Panc1 (cell line): ENCODE measurements at regions not wholly inside any gene's neighbourhood (a gene's known extent, or its start where the extent isn't known, plus 50 kb on each side); places are given as distances from the start of the nearest gene placed in this dataset.

Experiments
- ATAC-seq: fragments of 200-7000 bp; cut with Tn5 transposase; 2 replicates; pipeline ENCODE4 v1.9.1; 2020; ENCODE audit warnings: mild to moderate bottlenecking, moderate library complexity
- BruUV-seq: library from RNA; stranded (reverse); fragments of 400-500 nt; replicated peaks from 2 replicates; lab custom pipeline; 2021; lab: Mats Ljungman, UMichigan
- CTCF ChIA-PET: fragments of 300-600 bp; sonication (Branson Sonifier 250); formaldehyde crosslinking; loops from one replicate; lab custom pipeline; 2022; ENCODE audit warnings: antibody characterized with exemption; lab: Charles Lee
- POLR2A ChIA-PET: fragments of 300-600 bp; sonication (Branson Sonifier 250); formaldehyde crosslinking; loops from one replicate; lab custom pipeline; 2022; ENCODE audit warnings: antibody characterized with exemption; lab: Charles Lee
- DNase-seq: peaks from one replicate; pipeline ENCODE4 v3.0.0-alpha.2; 2010; ENCODE audit warnings: low read depth, low spot score
- H3K27ac ChIP-seq: 2 replicates; pipeline ENCODE4 v1.5.1; 2011; ENCODE audit warnings: mild to moderate bottlenecking, low read length, inconsistent platforms
- H3K27me3 ChIP-seq: fragments of 200-500 bp; sonication (Bioruptor generic); 2 replicates; pipeline ENCODE4 v1.6.0; 2014; ENCODE audit warnings: low read length, inconsistent platforms; ENCODE audit not compliant: control insufficient read depth, insufficient read depth
- H3K36me3 ChIP-seq: fragments of 200-500 bp; sonication (Bioruptor generic); 2 replicates; pipeline ENCODE4 v1.5.1; 2014; ENCODE audit warnings: inconsistent platforms, mild to moderate bottlenecking, low read length, moderate library complexity; ENCODE audit not compliant: control insufficient read depth, insufficient read depth
- H3K4me1 ChIP-seq: 2 replicates; pipeline ENCODE4 v1.5.1; 2011; ENCODE audit warnings: inconsistent platforms, mild to moderate bottlenecking, low read length, moderate library complexity; ENCODE audit not compliant: control insufficient read depth, insufficient read depth
- H3K4me3 ChIP-seq, 2 experiments: 2 replicates each; pipeline ENCODE4 v1.5.1; 2011 to 2012; ENCODE audit warnings: low read depth in 2 of 2, low read length in 2 of 2, mild to moderate bottlenecking in 2 of 2, inconsistent platforms in 1 of 2, moderate library complexity in 1 of 2
- H3K9me3 ChIP-seq: fragments of 200-500 bp; sonication (Bioruptor generic); 2 replicates; pipeline ENCODE4 v1.5.1; 2014; ENCODE audit warnings: low read depth, mild to moderate bottlenecking, inconsistent platforms, low read length, moderate library complexity; ENCODE audit not compliant: control insufficient read depth, insufficient read depth
- POLR2AphosphoS5 ChIP-seq: IDR thresholded peaks from 2 replicates; pipeline ENCODE4 v1.6.1; 2012; ENCODE audit warnings: mild to moderate bottlenecking, low read depth, low read length, moderate library complexity
- SIN3A ChIP-seq: IDR thresholded peaks from 2 replicates; pipeline ENCODE4 v1.6.1; 2012; ENCODE audit warnings: low read depth, mild to moderate bottlenecking, low read length, moderate library complexity, borderline replicate concordance; ENCODE audit not compliant: insufficient read depth
- TCF7L2 ChIP-seq: IDR thresholded peaks from 2 replicates; pipeline ENCODE4 v1.6.1; 2011; ENCODE audit warnings: mild to moderate bottlenecking, low read depth, low read length, inconsistent platforms
- in situ Hi-C: cut with HindIII; loops from 2 replicates; pipeline ENCODE4 v1.10.0; 2016; ENCODE audit warnings: low sequenced_read_pairs, low pct_unique_long_range_greater_than_20kb
- intact Hi-C: fragments of 100-400 bp; cut with micrococcal nuclease; formaldehyde crosslinking; loops from one replicate; pipeline ENCODE4 v1.10.0; 2022; ENCODE audit not compliant: unreplicated experiment
- TF ChIP-seq, protein P1 (sequence below), 2 experiments: IDR thresholded peaks; 2 replicates each; pipeline ENCODE4 v1.6.1; 2011 to 2012; ENCODE audit warnings: low read depth in 2 of 2, control low read depth in 1 of 2, low read length in 1 of 2, mild to moderate bottlenecking in 1 of 2, moderate library complexity in 1 of 2; ENCODE audit not compliant: insufficient read depth in 1 of 2
- TF ChIP-seq, protein P2 (sequence below): fragments of 450-650 bp; IDR thresholded peaks from 2 replicates; pipeline ENCODE4 v1.5.1; 2017; ENCODE audit warnings: mild to moderate bottlenecking

DNA sequence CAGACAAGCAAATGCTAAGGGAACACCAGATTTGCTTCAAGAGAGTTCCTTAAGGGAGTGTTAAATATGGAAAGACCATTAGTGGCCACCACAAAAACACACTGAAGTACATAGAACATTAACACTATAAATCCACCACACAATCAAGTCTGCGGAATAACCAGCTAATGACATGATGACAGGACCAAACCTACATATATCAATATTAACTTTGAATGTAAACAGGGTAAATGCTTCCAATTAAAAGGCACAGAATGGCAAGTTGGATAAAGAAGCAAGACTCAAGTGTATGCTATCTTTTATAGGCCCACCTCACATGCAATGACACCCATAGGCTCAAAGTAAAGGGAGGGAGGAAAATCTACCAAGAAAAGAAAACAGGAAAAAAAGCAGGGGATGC lies 291.3 kb downstream of the COG6 start:
- no peaks in the 10 kb centered on the region for H3K4me1 ChIP-seq
- no peaks in the 10 kb centered on the region for H3K9me3 ChIP-seq
- in situ Hi-C loops = no loop called here
- H3K4me3 ChIP-seq = no peak overlapping the region
- POLR2A ChIA-PET = no interaction called here
- no TSS peak for BruUV-seq
- ATAC-seq = no peak
- no peak overlapping the region for H3K27ac ChIP-seq
- no peak for DNase-seq
- TF ChIP-seq TCF7L2 (no peak), POLR2AphosphoS5 (no peak), SIN3A (no peak)
- TF ChIP-seq, protein P1, sequence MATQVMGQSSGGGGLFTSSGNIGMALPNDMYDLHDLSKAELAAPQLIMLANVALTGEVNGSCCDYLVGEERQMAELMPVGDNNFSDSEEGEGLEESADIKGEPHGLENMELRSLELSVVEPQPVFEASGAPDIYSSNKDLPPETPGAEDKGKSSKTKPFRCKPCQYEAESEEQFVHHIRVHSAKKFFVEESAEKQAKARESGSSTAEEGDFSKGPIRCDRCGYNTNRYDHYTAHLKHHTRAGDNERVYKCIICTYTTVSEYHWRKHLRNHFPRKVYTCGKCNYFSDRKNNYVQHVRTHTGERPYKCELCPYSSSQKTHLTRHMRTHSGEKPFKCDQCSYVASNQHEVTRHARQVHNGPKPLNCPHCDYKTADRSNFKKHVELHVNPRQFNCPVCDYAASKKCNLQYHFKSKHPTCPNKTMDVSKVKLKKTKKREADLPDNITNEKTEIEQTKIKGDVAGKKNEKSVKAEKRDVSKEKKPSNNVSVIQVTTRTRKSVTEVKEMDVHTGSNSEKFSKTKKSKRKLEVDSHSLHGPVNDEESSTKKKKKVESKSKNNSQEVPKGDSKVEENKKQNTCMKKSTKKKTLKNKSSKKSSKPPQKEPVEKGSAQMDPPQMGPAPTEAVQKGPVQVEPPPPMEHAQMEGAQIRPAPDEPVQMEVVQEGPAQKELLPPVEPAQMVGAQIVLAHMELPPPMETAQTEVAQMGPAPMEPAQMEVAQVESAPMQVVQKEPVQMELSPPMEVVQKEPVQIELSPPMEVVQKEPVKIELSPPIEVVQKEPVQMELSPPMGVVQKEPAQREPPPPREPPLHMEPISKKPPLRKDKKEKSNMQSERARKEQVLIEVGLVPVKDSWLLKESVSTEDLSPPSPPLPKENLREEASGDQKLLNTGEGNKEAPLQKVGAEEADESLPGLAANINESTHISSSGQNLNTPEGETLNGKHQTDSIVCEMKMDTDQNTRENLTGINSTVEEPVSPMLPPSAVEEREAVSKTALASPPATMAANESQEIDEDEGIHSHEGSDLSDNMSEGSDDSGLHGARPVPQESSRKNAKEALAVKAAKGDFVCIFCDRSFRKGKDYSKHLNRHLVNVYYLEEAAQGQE (IDR thresholded peaks at IDR 0.05; ENCODE audit: insufficient read depth in 1 of 2, low read depth in 2 of 2, low read length in 1 of 2) = no peak
- TF ChIP-seq, protein P2, sequence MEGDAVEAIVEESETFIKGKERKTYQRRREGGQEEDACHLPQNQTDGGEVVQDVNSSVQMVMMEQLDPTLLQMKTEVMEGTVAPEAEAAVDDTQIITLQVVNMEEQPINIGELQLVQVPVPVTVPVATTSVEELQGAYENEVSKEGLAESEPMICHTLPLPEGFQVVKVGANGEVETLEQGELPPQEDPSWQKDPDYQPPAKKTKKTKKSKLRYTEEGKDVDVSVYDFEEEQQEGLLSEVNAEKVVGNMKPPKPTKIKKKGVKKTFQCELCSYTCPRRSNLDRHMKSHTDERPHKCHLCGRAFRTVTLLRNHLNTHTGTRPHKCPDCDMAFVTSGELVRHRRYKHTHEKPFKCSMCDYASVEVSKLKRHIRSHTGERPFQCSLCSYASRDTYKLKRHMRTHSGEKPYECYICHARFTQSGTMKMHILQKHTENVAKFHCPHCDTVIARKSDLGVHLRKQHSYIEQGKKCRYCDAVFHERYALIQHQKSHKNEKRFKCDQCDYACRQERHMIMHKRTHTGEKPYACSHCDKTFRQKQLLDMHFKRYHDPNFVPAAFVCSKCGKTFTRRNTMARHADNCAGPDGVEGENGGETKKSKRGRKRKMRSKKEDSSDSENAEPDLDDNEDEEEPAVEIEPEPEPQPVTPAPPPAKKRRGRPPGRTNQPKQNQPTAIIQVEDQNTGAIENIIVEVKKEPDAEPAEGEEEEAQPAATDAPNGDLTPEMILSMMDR = no peak
- intact Hi-C loops = no loop called here
- no peaks in the 10 kb centered on the region for H3K36me3 ChIP-seq
- CTCF ChIA-PET = no interaction called here
- no peaks in the 10 kb centered on the region for H3K27me3 ChIP-seq

DNA sequence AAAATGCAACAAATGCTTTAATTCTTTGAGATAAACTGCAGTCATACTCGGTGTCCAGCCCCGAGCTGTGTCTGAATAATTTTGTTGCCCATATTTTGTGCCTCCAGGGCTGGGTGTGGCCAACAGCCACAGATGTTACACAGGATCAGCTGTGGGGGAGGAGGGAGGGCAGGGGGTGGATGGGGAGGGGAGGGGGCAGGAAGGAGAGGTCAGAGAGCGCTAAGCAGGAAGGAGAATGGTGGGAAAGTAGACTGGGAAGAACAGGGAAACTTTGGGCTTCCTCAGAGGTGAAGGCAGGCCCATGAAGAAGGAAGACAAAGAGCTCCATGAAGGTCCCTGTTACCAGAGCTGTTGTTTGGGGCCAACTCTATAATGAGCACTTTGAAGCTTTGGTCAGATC lies 295.8 kb downstream of the COG6 start:
- Histone ChIP-seq H3K9me3 (no peaks in the 10 kb centered on the region), H3K36me3 (no peaks in the 10 kb centered on the region), H3K27me3 (no peaks in the 10 kb centered on the region), H3K4me1 (no peaks in the 10 kb centered on the region), H3K4me3 (no peak overlapping the region), H3K27ac (no peak overlapping the region)
- BruUV-seq = no TSS peak
- ChIA-PET CTCF (interaction anchor here (0.7 kb wide), 1 partner anchor 13 kb away, joined by 4 read pairs; no protein-coding TSS in a partner anchor), POLR2A (no interaction called here)
- intact Hi-C loops (no loop called here), in situ Hi-C loops (no loop called here)
- no peak for TF ChIP-seq TCF7L2
- TF ChIP-seq, protein P2 = no peak
- TF ChIP-seq, protein P1 (IDR thresholded peaks at IDR 0.05; ENCODE audit: insufficient read depth in 1 of 2, low read depth in 2 of 2, low read length in 1 of 2) = no peak
- TF ChIP-seq SIN3A = no peak
- no peak for TF ChIP-seq POLR2AphosphoS5
- no peak for DNase-seq
- no peak for ATAC-seq
